Fibroblast of skin of right quadriceps (primary cell): ENCODE measurements at regions not wholly inside any gene's neighbourhood (a gene's known extent, or its start where the extent isn't known, plus 50 kb on each side); places are given as distances from the start of the nearest gene placed in this dataset.
"Not testable (repeated sequence)": the region's sequence is repeated elsewhere in the genome, so short reads cannot be mapped to it uniquely, and the experiment has no call there.

Experiments used
- DNase-seq: peaks from one replicate; pipeline ENCODE4 v3.0.0-alpha.2; 2013

GRCh38 chr1:102365071-102365470 lies 368.3 kb upstream of the OLFM3 start:
- DNase-seq, result no peak

- DNase-seq, result no peak
Observed at GRCh38 chr1:102336602-102337001, 339.9 kb upstream of the OLFM3 start.

DNA sequence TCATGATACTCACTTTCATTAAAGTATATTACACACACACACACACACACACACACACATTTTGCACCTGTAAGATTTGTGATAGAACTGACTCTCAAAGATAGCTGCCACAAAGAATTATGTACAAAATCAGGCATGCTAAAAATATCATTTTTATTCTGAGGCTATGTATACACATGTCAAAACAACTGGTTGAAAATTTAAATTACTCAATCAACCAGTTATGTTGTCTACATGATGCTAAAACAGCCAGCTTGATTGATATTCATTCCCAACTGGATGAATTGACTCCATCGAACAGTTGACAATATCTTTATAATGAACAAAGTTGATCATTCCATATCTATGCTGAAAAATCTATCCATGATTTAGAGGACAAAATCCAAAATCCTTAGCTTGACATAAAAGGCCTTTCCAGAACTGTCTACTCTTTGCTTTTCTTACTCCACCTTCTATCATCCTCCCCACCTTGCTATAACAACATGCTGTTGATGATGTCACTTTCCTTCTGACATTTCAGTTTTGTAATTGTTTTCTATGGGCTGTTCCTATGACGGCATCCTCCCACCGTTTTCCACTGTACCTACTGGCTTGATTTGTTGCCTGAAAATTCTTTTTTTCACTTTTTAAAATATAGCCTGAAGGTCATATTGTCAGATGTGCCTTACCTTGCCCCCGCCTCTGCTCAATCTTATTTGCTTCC lies 321.5 kb upstream of the OLFM3 start:
- DNase-seq, result no peak

DNA sequence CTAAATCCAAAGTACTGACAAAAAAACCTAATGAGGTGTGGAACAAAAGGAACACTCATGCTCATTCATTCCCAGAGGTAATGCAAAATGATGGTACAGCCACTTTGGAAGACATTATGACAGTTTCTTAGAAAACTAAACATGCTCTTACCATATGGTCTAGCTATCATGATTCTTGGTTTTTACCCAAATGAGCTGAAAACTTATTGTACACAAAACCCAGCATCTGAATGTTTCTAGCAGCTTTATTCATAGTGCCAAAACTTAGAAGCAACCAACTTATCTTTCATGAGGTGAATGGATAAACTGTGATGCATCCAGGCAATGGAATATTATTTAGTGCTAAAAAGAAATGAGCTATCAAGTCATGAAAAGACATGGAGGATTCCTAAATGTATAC lies 318.4 kb upstream of the OLFM3 start:
- DNase-seq, result no peak

GRCh38 chr1:102296116-102296515 lies 299.4 kb upstream of the OLFM3 start:
- DNase-seq, result no peak

DNA sequence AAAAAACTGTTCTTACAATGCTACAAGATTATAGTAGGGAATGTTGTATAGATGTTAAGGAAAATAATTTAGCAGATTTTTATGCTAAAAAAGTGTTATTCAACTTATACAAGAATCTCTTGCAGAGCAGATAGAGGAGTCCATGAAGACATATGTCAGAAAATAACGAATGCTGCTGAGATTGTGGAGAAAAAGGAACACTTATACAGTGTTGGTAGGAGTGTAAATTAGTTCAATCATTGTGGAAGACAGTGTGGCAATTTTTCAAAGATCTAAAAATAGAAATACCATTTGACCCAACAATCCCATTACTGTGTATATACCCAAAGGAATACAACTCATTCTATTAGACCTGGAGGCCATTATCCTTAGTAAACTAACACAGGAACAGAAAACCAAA lies 286.2 kb upstream of the OLFM3 start:
- DNase-seq, result no peak

DNA sequence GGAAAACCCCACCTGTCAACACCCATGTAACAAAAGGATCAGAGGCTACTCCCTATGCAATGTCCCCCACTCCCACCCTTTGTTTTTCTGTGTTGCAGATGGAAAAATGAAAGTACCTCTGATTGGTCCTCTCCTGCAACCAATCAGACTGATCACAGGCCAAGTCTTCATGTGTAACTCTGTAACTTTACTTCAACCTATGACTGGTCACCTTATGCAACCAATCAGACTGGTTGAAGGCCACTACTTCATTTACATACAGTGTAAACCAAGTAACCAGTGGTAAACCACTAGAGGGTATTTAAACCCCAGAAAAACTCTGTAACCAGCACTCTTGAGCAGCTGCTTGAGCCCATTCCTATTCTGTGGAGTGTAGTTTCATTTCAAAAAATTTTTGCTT lies 266.3 kb upstream of the OLFM3 start:
- DNase-seq, result no peak

GRCh38 chr1:102252731-102253505 lies 256.2 kb upstream of the OLFM3 start:
- DNase-seq, result no peak

DNA sequence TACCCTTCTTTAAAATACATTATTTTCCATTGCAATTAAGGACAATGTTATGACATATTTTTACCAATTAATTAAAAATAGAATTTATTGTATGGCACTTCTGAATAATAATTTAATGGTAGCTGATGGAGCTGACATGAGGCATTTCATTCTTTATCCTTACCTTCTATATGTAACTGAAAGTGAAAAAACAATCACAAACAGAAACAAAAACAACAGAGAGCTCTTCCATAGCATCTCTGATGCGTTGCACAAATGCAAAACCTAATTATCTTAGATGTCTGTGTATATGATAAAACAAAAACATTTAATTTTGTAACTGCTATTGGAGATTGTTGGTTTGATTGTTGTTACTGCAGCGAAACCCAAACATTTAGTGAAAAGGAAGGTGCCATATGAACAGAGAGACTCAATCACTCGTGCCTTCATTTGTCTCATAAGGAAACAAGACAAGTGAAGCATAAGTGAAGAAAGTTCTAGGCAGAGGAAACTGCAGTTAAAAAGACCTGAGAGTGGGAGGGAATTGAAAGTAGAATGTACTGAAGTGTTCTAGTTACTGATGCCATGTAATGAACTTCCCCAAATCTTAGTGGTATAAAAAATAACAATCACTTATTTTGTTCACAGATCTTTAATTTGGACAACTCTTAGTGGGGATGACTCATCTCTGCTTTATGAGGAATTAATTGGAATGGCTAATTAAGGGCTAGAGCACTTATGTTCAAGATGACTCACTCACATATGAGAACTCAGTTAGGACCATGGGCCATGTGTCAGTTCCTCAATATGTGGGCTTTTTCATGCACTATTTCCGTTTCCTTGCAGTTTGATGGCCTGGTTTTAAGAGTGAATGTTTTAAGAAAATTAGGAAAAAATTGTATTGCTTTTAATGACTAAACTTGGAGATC lies 245.0 kb upstream of the OLFM3 start:
- no peak for DNase-seq

DNA sequence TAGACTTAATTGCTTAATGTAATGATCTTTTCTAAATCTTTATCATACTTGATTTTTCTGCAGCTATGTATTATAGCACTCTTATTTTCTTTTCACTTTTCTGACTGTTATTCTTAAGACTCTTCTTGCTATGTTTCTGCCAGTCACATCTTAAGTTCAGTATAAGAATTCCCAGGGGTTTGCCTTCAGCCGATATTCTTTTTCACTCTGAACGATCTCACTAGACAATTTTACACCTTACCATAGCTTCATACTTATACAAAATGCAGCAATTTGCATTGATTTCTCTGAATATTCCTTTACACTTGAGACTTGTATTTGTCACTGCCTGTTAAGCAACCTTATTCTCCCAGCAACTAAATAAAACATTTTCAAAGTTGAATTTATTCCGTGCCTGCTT lies 242.5 kb upstream of the OLFM3 start:
- DNase-seq, result no peak

- no peak for DNase-seq
Observed at GRCh38 chr1:102234753-102235359, 238.1 kb upstream of the OLFM3 start.

- no peak for DNase-seq
Observed at GRCh38 chr1:102219463-102219862, 222.7 kb upstream of the OLFM3 start.

DNA sequence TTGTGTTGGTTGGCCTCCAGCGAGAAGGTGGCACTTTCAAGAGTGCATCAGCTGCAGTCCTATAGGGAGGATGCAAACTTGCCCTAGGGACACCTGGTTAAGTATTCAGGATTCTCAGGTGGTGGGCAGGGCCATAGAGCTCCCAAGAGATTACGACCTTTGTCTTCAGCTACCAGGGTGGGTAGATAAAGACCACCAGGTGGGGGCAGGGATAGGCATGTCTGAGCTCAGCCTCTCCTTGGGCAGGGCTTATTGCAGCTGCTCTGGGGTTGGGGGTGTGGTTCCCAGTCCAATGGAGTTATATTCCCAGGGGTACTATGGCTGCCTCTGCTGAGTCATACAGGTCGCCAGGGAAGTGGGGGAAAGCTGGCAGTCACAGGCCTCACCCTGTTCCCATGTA lies 214.2 kb upstream of the OLFM3 start:
- DNase-seq, result not testable (repeated sequence)

DNA sequence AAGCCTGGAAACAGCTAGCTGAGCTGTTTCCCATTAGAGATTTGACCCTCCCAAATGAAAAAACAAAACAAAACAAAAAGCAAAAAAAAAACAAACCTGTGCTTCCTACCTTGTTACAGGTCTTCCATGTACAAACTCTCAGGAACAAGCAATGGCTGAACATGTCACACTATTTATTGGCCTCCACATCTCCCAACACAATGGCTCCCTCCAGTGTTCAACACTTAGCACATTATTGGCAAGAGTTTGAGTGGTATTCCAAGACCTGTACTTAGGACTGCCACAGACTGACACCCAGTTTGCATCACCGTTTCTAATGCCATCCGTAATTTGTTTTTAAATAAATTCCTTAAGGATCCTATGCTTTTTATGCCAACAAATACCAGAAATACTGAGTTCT lies 195.0 kb upstream of the OLFM3 start:
- DNase-seq, result peak; percentile 5

GRCh38 chr1:102190429-102190828 lies 193.7 kb upstream of the OLFM3 start:
- no peak for DNase-seq

- peak; percentile 1 for DNase-seq
Observed at GRCh38 chr1:102186536-102186935, 189.8 kb upstream of the OLFM3 start.

DNA sequence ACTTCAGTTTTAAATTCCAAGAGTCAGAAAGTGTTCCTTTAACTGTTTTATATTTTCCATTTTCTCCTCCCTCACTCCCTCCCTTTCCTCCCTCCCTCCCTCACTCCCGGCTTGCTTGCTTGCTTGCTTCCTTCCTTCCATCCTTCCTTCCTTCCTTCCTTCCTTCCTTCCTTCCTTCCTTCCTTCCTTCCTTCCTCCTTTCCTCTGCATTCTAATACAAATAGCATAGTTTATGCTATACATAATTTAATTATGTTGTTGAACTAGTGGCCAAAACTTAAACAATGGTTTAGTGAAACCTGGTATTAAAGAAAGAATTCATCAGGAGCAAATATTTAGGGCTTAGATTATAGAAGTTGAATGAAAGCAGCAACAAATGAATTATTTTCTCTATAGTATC lies 188.5 kb upstream of the OLFM3 start:
- DNase-seq, result no peak

DNA sequence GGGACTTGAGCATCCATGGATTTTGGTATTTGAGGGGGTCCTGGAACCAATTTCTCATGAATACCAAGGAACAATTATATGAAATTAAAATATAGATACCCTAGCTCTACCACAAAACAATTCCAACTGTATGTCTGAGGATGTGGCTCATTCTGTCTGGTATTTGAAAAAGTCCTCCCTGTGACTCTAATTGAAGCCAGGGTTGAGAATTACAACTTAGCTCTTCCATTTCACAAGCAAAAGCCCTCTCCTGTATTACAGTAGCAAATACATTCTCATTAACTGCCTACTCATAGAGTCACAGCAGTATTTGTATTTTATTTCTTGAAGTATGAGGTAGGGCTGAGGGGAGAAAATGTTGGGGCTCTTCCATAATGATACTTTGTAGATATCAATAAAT lies 187.8 kb upstream of the OLFM3 start:
- DNase-seq, result no peak

DNA sequence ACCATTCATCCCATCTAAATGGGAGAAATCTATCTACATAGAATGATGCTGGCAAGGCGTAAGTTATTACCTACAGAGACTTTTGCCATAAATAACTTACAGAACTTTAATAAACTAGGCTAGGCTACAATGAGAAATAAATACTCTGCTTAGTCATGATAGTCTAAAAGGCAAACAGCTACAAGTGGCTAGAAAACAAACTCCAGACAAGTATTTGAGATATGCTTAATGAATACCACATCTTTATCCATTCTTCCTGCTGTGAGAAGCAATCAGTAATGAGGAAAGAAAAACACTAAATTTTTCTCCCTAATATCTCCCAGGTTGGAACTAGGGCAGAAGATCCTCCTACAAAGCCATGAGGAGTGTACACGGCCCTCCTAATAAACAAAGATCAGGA lies 187.0 kb upstream of the OLFM3 start:
- DNase-seq, result no peak

DNA sequence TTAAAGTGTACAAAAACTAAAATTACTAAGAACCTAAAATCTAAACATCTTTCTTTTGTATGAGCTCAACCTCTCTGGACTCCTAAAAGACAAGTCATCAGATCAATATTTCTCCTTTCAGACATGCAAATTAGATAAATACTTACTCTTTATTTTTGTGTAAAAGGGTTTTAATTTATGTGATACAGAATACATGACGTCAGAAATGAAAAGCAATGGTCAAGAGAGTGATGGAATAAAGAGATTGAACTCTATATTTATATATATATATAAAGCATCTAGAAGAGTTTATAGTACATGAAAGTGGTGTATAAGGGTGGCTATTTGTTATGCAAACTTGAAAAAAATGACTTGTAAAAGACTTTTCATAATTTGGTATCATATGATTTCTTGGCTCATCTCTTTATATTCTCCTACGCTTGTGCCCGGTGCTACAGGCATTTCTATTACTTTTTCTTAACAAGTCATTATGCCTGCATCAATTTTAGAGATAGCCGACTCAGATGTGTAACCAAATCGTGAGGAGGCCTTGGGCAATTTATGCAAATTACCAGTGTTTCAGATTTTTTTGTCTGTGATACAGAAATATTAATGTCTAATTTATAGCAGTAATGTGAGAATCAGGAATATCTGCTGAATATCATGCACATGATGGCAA lies 186.0 kb upstream of the OLFM3 start:
- no peak for DNase-seq

DNA sequence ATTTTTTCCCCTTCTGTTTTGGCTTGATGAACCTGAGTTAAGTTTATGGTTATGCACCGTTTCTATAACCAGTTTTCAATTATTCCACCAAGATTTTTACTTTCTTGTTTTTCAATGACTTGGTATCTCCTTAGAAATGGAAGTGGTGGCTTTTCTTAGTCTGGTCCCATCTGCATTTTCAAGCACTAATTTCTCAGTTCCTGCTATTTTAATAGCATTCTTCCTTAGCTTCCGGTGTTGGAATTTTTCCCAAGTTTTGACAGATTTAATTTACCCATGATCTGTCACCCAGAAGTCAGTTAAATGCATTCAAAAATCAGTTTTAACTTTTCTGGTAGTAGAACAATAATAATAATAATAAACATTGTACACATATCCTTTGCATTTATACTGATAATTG lies 184.6 kb upstream of the OLFM3 start:
- DNase-seq, result no peak

DNA sequence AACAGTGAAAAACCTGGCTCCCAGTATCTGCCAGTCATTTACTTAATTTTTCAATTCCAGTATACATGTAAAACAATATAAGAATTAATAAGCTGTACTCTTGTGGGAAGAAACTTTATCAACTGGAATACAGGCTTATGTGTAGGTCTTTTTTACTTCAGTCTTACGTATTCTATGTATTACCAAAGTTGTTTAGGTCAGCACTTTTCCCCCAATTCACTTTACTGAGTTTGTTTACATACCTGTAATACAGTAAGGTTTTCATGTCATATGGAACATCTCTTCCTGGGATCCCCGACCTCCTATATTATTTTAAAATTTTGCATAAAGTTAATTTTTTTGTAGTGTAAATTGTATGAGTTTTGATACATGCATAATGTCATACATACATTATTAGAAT lies 181.8 kb upstream of the OLFM3 start:
- no peak for DNase-seq
